Neuronal stem cell (in vitro differentiated cells): ENCODE measurements at regions not wholly inside any gene's neighbourhood (a gene's known extent, or its start where the extent isn't known, plus 50 kb on each side); places are given as distances from the start of the nearest gene placed in this dataset.
"Not testable (repeated sequence)": the region's sequence is repeated elsewhere in the genome, so short reads cannot be mapped to it uniquely, and the experiment has no call there.

Experiments
- DNase-seq: peaks from one replicate; pipeline ENCODE4 v3.0.0-alpha.2; 2013; ENCODE audit warnings: low spot score
- H2AFZ ChIP-seq: one replicate; pipeline ENCODE4 v1.6.1; 2013; ENCODE audit warnings: mild to moderate bottlenecking, low read length, inconsistent platforms
- H2AK5ac ChIP-seq: 2 replicates; pipeline ENCODE4 v1.6.1; 2013; ENCODE audit warnings: low read depth, mild to moderate bottlenecking, inconsistent platforms, low read length, moderate library complexity, mixed read lengths
- H2BK120ac ChIP-seq: 2 replicates; pipeline ENCODE4 v1.6.1; 2013; ENCODE audit warnings: low read depth, mild to moderate bottlenecking, inconsistent platforms, low read length, moderate library complexity, mixed read lengths
- H2BK12ac ChIP-seq: one replicate; pipeline ENCODE4 v1.6.1; 2013; ENCODE audit warnings: low read length, inconsistent platforms
- H2BK15ac ChIP-seq: 2 replicates; pipeline ENCODE4 v1.6.1; 2013; ENCODE audit warnings: mild to moderate bottlenecking, low read length, inconsistent platforms, mixed read lengths
- H2BK5ac ChIP-seq: one replicate; pipeline ENCODE4 v1.6.1; 2013; ENCODE audit warnings: inconsistent platforms, mild to moderate bottlenecking, low read length, moderate library complexity
- H3K14ac ChIP-seq: one replicate; pipeline ENCODE4 v1.6.1; 2013; ENCODE audit warnings: low read length, inconsistent platforms
- H3K18ac ChIP-seq: 2 replicates; pipeline ENCODE4 v1.6.1; 2013; ENCODE audit warnings: low read length, inconsistent platforms
- H3K23ac ChIP-seq: 2 replicates; pipeline ENCODE4 v1.6.1; 2013; ENCODE audit warnings: low read depth, mild to moderate bottlenecking, mixed read lengths, low read length, inconsistent platforms; ENCODE audit not compliant: poor library complexity
- H3K27ac ChIP-seq: replicated peaks from 3 replicates; pipeline ENCODE4 v1.5.1; 2013; ENCODE audit warnings: low read length, inconsistent platforms
- H3K27me3 ChIP-seq, 3 experiments: 2 replicates each; pipeline ENCODE4 v1.6.1; 2013; ENCODE audit warnings: low read length in 3 of 3, mild to moderate bottlenecking in 2 of 3, inconsistent platforms in 1 of 3, low read depth in 1 of 3, mixed read lengths in 1 of 3, moderate library complexity in 1 of 3; ENCODE audit not compliant: control insufficient read depth in 3 of 3, insufficient read depth in 3 of 3
- H3K36me3 ChIP-seq, 2 donors: replicated peaks in 1 of 2; 2 replicates each; pipeline ENCODE4 v1.6.1; 2013; ENCODE audit warnings: low read length in 2 of 2; ENCODE audit not compliant: control insufficient read depth in 2 of 2, insufficient read depth in 2 of 2
- H3K4ac ChIP-seq: 2 replicates; pipeline ENCODE4 v1.6.1; 2013; ENCODE audit warnings: inconsistent platforms, mild to moderate bottlenecking, low read length, moderate library complexity
- H3K4me1 ChIP-seq, 2 donors: 1 replicate in 1 of 2; 2 replicates in 1 of 2; pipeline ENCODE4 v1.6.1; 2013; ENCODE audit warnings: low read length in 2 of 2, low read depth in 1 of 2; ENCODE audit not compliant: control insufficient read depth in 2 of 2, insufficient read depth in 1 of 2
- H3K4me2 ChIP-seq: one replicate; pipeline ENCODE4 v1.6.1; 2013; ENCODE audit warnings: mild to moderate bottlenecking, low read length, inconsistent platforms; ENCODE audit not compliant: insufficient read depth, poor library complexity, severe bottlenecking
- H3K4me3 ChIP-seq, 2 donors: 2 replicates each; pipeline ENCODE4 v1.5.1; 2013; ENCODE audit warnings: low read length in 2 of 2, mild to moderate bottlenecking in 2 of 2, inconsistent platforms in 1 of 2, moderate library complexity in 1 of 2
- H3K79me1 ChIP-seq: one replicate; pipeline ENCODE4 v1.6.1; 2013; ENCODE audit warnings: low read depth, mild to moderate bottlenecking, inconsistent platforms, low read length, moderate library complexity
- H3K9ac ChIP-seq: one replicate; pipeline ENCODE4 v1.6.1; 2013; ENCODE audit warnings: mild to moderate bottlenecking, low read depth, low read length, inconsistent platforms; ENCODE audit not compliant: poor library complexity
- H3K9me3 ChIP-seq, 2 donors: replicated peaks in 1 of 2; 2 replicates each; pipeline versions ENCODE3 to v1.6.1; 2013; ENCODE audit warnings: low read length in 2 of 2, mild to moderate bottlenecking in 2 of 2, inconsistent platforms in 1 of 2, low read depth in 1 of 2, mixed read lengths in 1 of 2, moderate library complexity in 1 of 2; ENCODE audit not compliant: control insufficient read depth in 2 of 2, insufficient read depth in 1 of 2
- H4K8ac ChIP-seq: one replicate; pipeline ENCODE4 v1.6.1; 2013; ENCODE audit warnings: low read depth, mild to moderate bottlenecking, inconsistent platforms, low read length, moderate library complexity
- H4K91ac ChIP-seq: one replicate; pipeline ENCODE4 v1.6.1; 2013; ENCODE audit warnings: low read length, low read depth, mild to moderate bottlenecking, inconsistent platforms; ENCODE audit not compliant: poor library complexity
- WGBS, 2 donors: extraction: QIAGEN DNeasy Blood & Tissue Kit; methylation state at CpG; one replicate each; pipeline ENCODE4 v1.1.7; 2013; ENCODE audit warnings: missing lambda C conversion rate in 2 of 2, mixed read lengths in 1 of 2; ENCODE audit not compliant: insufficient read length in 2 of 2, insufficient replicate concordance in 1 of 2; ENCODE audit errors: extremely low coverage in 2 of 2; 5-methylcytosine and 5-hydroxymethylcytosine counted together

DNA sequence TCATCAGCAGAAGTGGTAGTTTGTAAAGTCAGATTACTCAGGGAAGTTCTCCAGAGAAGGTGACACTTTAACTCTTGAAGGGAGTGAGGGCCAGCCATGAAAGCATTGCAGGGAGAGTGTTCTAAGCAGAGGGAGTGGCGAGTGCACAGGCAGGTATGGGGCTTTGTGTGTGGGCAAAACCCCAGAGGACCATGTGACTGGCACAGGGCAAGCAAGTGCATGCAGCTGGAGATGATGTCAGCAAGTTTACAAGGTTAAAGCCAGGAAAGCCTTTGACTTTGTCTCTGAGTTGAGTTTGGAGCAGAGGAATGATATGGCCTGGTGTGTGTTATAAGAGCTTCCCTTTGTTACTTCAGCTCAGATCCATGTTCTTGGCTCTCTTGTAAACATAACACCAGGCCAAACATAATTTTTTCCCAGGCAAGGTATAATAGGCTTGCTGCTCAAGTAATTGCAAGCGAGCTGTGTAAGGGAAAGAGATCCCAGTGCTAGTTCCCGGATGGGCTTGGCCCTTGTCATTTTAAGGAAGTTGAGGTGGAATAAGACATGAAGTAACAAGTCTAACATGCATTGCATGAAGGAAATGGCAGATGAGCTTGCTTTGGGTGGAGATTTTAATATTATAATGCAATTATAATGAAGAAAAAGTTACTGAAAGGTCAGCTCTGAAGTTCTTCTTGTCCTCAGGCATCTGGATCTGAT, 341.1 kb upstream of the LRRC3B start:
- Histone ChIP-seq H4K91ac (no peak overlapping the region), H3K9me3 (peaks cover 0 to 3% of the 10 kb centered on the region in 2 donors), H2BK120ac (no peak overlapping the region), H3K4ac (no peak overlapping the region), H3K14ac (no peak overlapping the region), H2BK12ac (no peak overlapping the region), H2BK5ac (no peak overlapping the region), H3K4me2 (no peak overlapping the region), H3K27me3 (no peaks in the 10 kb centered on the region), H3K4me1 (no peaks in the 10 kb centered on the region), H2AFZ (no peak overlapping the region), H3K36me3 (no peaks in the 10 kb centered on the region), H3K18ac (no peak overlapping the region), H3K9ac (no peak overlapping the region), H3K4me3 (no peak overlapping the region), H3K23ac (no peak overlapping the region), H3K79me1 (no peaks in the 10 kb centered on the region), H2BK15ac (no peak overlapping the region), H2AK5ac (no peak overlapping the region), H4K8ac (no peak overlapping the region), H3K27ac (no peak overlapping the region)
- no peak for DNase-seq
- WGBS, 2 donors: no CpG with 5 or more reads among the region's 3 CpGs

GRCh38 chr3:26284503-26284902, 338.1 kb upstream of the LRRC3B start:
- H3K4me1 ChIP-seq, H3K9me3 ChIP-seq, H2AK5ac ChIP-seq, H2BK120ac ChIP-seq, H3K18ac ChIP-seq, H2BK5ac ChIP-seq, H2BK12ac ChIP-seq, H3K27ac ChIP-seq, H3K79me1 ChIP-seq, H3K4me2 ChIP-seq, H3K9ac ChIP-seq, H3K36me3 ChIP-seq, H3K14ac ChIP-seq, H4K8ac ChIP-seq, H3K4ac ChIP-seq, H3K23ac ChIP-seq, H2AFZ ChIP-seq, H2BK15ac ChIP-seq, DNase-seq, H3K4me3 ChIP-seq, H4K91ac ChIP-seq, H3K27me3 ChIP-seq: not testable (repeated sequence)
- WGBS, 2 donors: no CpG with 5 or more reads among the region's 4 CpGs

GRCh38 chr3:26291840-26292239, 330.7 kb upstream of the LRRC3B start:
- no peak overlapping the region for H4K8ac ChIP-seq
- H3K4me1 ChIP-seq: no peaks in the 10 kb centered on the region
- H3K27me3 ChIP-seq: no peaks in the 10 kb centered on the region
- H2AFZ ChIP-seq: no peak overlapping the region
- H2AK5ac ChIP-seq: no peak overlapping the region
- no peak overlapping the region for H2BK12ac ChIP-seq
- no peak overlapping the region for H3K27ac ChIP-seq
- no peaks in the 10 kb centered on the region for H3K79me1 ChIP-seq
- no peak overlapping the region for H3K4me2 ChIP-seq
- H2BK15ac ChIP-seq: no peak overlapping the region
- no peak overlapping the region for H3K14ac ChIP-seq
- WGBS, 2 donors: no CpG with 5 or more reads among the region's 1 CpG
- no peak overlapping the region for H3K4ac ChIP-seq
- H4K91ac ChIP-seq: no peak overlapping the region
- H3K36me3 ChIP-seq: no peaks in the 10 kb centered on the region
- H3K9ac ChIP-seq: no peak overlapping the region
- no peak overlapping the region for H2BK120ac ChIP-seq
- no peak overlapping the region for H3K18ac ChIP-seq
- no peak for DNase-seq
- H2BK5ac ChIP-seq: no peak overlapping the region
- H3K23ac ChIP-seq: no peak overlapping the region
- no peak overlapping the region for H3K4me3 ChIP-seq
- no peaks in the 10 kb centered on the region for H3K9me3 ChIP-seq

DNA sequence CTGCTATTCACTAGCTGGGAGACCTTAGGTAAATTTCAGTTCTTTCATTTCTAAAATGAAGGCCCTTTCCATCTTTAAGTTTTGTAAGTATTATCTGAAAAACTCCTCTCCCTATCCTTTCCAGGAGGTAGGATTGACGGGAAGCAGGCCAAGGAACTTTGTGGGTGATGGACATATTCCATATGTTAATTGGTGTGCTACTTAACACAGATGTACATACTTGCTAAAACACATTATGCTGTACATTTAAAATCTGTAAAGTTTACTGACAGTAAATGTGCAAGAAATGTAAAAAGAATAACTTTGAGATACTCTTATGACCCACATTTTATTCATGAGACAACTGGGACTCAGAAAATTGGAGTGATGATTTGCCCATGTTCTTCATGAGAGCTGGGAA, 329.8 kb upstream of the LRRC3B start:
- no peaks in the 10 kb centered on the region for H3K27me3 ChIP-seq
- no peak overlapping the region for H3K14ac ChIP-seq
- no peak overlapping the region for H2AFZ ChIP-seq
- no peaks in the 10 kb centered on the region for H3K36me3 ChIP-seq
- no peak overlapping the region for H2BK12ac ChIP-seq
- no peak overlapping the region for H2BK15ac ChIP-seq
- no peak overlapping the region for H3K9ac ChIP-seq
- H3K4me2 ChIP-seq: no peak overlapping the region
- no peak overlapping the region for H2BK5ac ChIP-seq
- H2BK120ac ChIP-seq: no peak overlapping the region
- H3K4ac ChIP-seq: no peak overlapping the region
- WGBS, 2 donors: no CpG with 5 or more reads among the region's 1 CpG
- no peak for DNase-seq
- H4K91ac ChIP-seq: no peak overlapping the region
- H3K18ac ChIP-seq: no peak overlapping the region
- no peaks in the 10 kb centered on the region for H3K9me3 ChIP-seq
- no peak overlapping the region for H3K23ac ChIP-seq
- H3K4me3 ChIP-seq: no peak overlapping the region
- no peaks in the 10 kb centered on the region for H3K79me1 ChIP-seq
- H3K4me1 ChIP-seq: no peaks in the 10 kb centered on the region
- no peak overlapping the region for H3K27ac ChIP-seq
- no peak overlapping the region for H2AK5ac ChIP-seq
- H4K8ac ChIP-seq: no peak overlapping the region
